Hepatocyte (in vitro differentiated cells): ENCODE measurements at regions not wholly inside any gene's neighbourhood (a gene's known extent, or its start where the extent isn't known, plus 50 kb on each side); places are given as distances from the start of the nearest gene placed in this dataset.

Experiments used
- EZH2phosphoT487 ChIP-seq: fragments of 200-600 bp; sonication (generic); IDR thresholded peaks from one replicate; pipeline ENCODE4 v1.6.1; 2018; ENCODE audit warnings: antibody characterized with exemption, mild to moderate bottlenecking, low read depth, moderate library complexity; ENCODE audit not compliant: unreplicated experiment, severe bottlenecking
- TF ChIP-seq, protein P1 (sequence below): fragments of 200-600 bp; sonication (generic); IDR thresholded peaks from 2 replicates; pipeline ENCODE4 v1.5.1; 2016; ENCODE audit warnings: antibody characterized with exemption, mild to moderate bottlenecking; ENCODE audit not compliant: poor library complexity

DNA sequence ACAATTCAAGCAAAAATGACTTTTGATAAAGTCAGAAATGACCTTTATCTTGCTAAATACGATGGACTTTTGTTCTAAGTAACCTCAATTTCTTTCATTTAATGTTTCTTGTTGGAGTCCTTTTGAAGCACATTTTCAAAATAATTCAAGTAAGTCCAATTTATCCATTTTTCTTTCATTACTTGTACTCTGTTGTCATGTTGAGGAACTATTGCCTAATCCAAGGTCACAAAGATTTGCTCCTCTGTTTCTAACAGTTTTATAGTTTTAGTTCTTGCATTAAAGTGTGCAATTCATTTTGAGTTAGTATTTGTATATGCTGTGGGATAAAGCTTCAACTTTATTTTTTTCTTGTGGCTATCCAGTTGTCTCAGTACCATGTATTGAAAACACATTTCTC, 66.7 kb downstream of the CCER1 start:
- TF ChIP-seq EZH2phosphoT487: no peak
- TF ChIP-seq, protein P1, sequence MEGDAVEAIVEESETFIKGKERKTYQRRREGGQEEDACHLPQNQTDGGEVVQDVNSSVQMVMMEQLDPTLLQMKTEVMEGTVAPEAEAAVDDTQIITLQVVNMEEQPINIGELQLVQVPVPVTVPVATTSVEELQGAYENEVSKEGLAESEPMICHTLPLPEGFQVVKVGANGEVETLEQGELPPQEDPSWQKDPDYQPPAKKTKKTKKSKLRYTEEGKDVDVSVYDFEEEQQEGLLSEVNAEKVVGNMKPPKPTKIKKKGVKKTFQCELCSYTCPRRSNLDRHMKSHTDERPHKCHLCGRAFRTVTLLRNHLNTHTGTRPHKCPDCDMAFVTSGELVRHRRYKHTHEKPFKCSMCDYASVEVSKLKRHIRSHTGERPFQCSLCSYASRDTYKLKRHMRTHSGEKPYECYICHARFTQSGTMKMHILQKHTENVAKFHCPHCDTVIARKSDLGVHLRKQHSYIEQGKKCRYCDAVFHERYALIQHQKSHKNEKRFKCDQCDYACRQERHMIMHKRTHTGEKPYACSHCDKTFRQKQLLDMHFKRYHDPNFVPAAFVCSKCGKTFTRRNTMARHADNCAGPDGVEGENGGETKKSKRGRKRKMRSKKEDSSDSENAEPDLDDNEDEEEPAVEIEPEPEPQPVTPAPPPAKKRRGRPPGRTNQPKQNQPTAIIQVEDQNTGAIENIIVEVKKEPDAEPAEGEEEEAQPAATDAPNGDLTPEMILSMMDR: no peak
